ENCODE measurements at regions not wholly inside any gene's neighbourhood (a gene's known extent, or its start where the extent isn't known, plus 50 kb on each side); places are given as distances from the start of the nearest gene placed in this dataset.
"Not testable (repeated sequence)": the region's sequence is repeated elsewhere in the genome, so short reads cannot be mapped to it uniquely, and the experiment has no call there.

GRCh38 chr2:11088821-11089220 is 66.4 kb upstream of the SLC66A3 start:
- H3K79me2 ChIP-seq (ENCODE audit: control insufficient read depth, insufficient read depth, low read length); H3K9ac ChIP-seq (replicated peaks; ENCODE audit: extremely low read depth, insufficient read depth, low read length); H3K4me2 ChIP-seq (ENCODE audit: insufficient read depth, low read length); FAIRE-seq; dilution Hi-C loops (cut with MboI; ENCODE audit: extremely low pct_ligation_motif_present, low sequenced_read_pairs); BruUV-seq (replicated peaks); H2AFZ ChIP-seq (ENCODE audit: low read depth, low read length); H3K27ac ChIP-seq (ENCODE audit: insufficient read depth, low read depth, low read length); H3K4me3 ChIP-seq (replicated peaks in 1 of 3; ENCODE audit: insufficient read depth in 1 of 3, low read depth in 1 of 3, low read length in 3 of 3); H3K36me3 ChIP-seq (ENCODE audit: control insufficient read depth in 2 of 2, extremely low read depth in 1 of 2, insufficient read depth in 2 of 2, low read length in 2 of 2); CTCF ChIA-PET; H3K9me3 ChIP-seq (replicated peaks; ENCODE audit: control insufficient read depth, insufficient read depth, low read length); H3K27me3 ChIP-seq (ENCODE audit: control insufficient read depth in 2 of 2, insufficient read depth in 2 of 2, low read length in 2 of 2); intact Hi-C loops (cut with micrococcal nuclease); H3K4me1 ChIP-seq (ENCODE audit: control insufficient read depth, extremely low read depth, insufficient read depth, low read length); POLR2A ChIA-PET; H3K9me1 ChIP-seq (replicated peaks; ENCODE audit: control insufficient read depth, extremely low read depth, insufficient read depth, low read length); H4K20me1 ChIP-seq (replicated peaks; ENCODE audit: control insufficient read depth, extremely low read depth, insufficient read depth, low read length); DNase-seq (ENCODE audit: low read depth, low spot score): not testable (repeated sequence)

GRCh38 chr2:11090187-11090586 is 65.1 kb upstream of the SLC66A3 start:
- no peaks in the 10 kb centered on the region for H3K36me3 ChIP-seq (ENCODE audit: control insufficient read depth in 2 of 2, extremely low read depth in 1 of 2, insufficient read depth in 2 of 2, low read length in 2 of 2)
- no peaks in the 10 kb centered on the region for H3K79me2 ChIP-seq (ENCODE audit: control insufficient read depth, insufficient read depth, low read length)
- no peak overlapping the region for H2AFZ ChIP-seq (ENCODE audit: low read depth, low read length)
- ChIA-PET POLR2A (no interaction called here), CTCF (no interaction called here)
- no peak overlapping the region for H3K4me2 ChIP-seq (ENCODE audit: insufficient read depth, low read length)
- H3K9me1 ChIP-seq (replicated peaks; ENCODE audit: control insufficient read depth, extremely low read depth, insufficient read depth, low read length) = no peaks in the 10 kb centered on the region
- no peak overlapping the region for H3K9ac ChIP-seq (replicated peaks; ENCODE audit: extremely low read depth, insufficient read depth, low read length)
- dilution Hi-C loops (cut with MboI; ENCODE audit: extremely low pct_ligation_motif_present, low sequenced_read_pairs) = no loop called here
- H3K27ac ChIP-seq (ENCODE audit: insufficient read depth, low read depth, low read length) = no peak overlapping the region
- intact Hi-C loops (cut with micrococcal nuclease) = no loop called here
- TF ChIP-seq POLR2A (IDR thresholded peaks at IDR 0.05; ENCODE audit: low read depth, low read length) = no peak
- TF ChIP-seq EZH2 (IDR thresholded peaks at IDR 0.05; ENCODE audit: borderline replicate concordance, low read depth, low read length, severe bottlenecking) = no peak
- no peaks in the 10 kb centered on the region for H4K20me1 ChIP-seq (replicated peaks; ENCODE audit: control insufficient read depth, extremely low read depth, insufficient read depth, low read length)
- H3K4me3 ChIP-seq (replicated peaks in 1 of 3; ENCODE audit: insufficient read depth in 1 of 3, low read depth in 1 of 3, low read length in 3 of 3) = no peak overlapping the region
- no peaks in the 10 kb centered on the region for H3K4me1 ChIP-seq (ENCODE audit: control insufficient read depth, extremely low read depth, insufficient read depth, low read length)
- H3K27me3 ChIP-seq (ENCODE audit: control insufficient read depth in 2 of 2, insufficient read depth in 2 of 2, low read length in 2 of 2) = peaks cover 2 to 9% of the 10 kb centered on the region in 2 experiments
- H3K9me3 ChIP-seq (replicated peaks; ENCODE audit: control insufficient read depth, insufficient read depth, low read length) = no peaks in the 10 kb centered on the region
- no TSS peak for BruUV-seq (replicated peaks)
- DNase-seq (ENCODE audit: low read depth, low spot score) = no peak
- FAIRE-seq = no peak
